ENCODE measurements at regions not wholly inside any gene's neighbourhood (a gene's known extent, or its start where the extent isn't known, plus 50 kb on each side); places are given as distances from the start of the nearest gene placed in this dataset.

DNA sequence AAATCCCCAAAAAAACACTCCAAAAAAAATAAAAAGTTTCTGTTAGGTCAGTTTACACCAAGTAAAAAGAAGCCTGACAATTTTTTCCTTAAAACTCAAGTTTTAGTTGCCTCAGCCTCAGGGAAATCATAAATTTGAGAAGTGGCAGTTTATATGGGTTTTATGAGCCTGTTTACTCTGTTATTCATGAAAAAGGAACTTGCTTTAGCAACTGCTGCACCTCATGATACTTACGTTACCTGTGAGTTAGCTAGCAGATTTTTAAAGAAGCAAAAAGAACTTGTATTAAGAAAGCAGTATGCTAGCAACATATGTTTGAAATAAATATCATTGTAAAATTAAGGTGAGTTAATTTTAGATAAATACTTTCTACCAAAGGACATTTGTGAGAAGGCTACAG lies 1264.5 kb upstream of the PHF14 start:
- H3K27ac Mint-ChIP-seq = no peak overlapping the region
- TF ChIP-seq, protein P1, sequence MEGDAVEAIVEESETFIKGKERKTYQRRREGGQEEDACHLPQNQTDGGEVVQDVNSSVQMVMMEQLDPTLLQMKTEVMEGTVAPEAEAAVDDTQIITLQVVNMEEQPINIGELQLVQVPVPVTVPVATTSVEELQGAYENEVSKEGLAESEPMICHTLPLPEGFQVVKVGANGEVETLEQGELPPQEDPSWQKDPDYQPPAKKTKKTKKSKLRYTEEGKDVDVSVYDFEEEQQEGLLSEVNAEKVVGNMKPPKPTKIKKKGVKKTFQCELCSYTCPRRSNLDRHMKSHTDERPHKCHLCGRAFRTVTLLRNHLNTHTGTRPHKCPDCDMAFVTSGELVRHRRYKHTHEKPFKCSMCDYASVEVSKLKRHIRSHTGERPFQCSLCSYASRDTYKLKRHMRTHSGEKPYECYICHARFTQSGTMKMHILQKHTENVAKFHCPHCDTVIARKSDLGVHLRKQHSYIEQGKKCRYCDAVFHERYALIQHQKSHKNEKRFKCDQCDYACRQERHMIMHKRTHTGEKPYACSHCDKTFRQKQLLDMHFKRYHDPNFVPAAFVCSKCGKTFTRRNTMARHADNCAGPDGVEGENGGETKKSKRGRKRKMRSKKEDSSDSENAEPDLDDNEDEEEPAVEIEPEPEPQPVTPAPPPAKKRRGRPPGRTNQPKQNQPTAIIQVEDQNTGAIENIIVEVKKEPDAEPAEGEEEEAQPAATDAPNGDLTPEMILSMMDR (conservative IDR thresholded peaks at IDR 0.05) = no peak

DNA sequence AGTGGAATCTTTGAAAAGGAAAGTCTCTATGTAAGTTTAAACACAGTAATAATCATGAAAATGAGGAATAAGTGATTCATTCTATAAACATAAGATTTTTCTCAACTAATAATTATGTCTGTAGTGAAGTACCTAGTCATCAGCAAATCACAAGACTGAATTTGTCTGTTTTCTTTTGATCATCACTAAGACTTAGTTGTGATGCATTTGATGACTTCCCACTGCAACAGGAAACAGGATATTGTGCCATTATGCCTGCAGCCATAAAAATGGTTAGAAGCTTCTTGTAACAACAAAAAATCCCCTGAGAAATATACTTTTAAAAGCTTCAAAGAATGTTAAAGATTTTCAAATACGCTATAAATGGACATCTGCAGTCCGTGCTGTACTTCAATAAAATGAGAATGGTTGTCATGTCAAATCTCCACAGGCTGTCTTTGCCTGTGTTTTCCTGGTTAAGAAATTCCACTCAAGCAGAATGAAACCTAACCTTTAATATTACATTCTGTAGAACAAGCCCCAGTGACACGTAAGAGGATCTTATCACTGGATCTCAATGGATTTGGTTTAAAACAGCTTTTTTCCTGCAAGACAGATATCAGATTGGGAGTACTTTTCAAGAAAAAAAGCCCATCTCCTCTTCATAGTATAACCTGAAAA lies 1262.3 kb upstream of the PHF14 start:
- Mint-ChIP-seq H3K9me3 (no peaks in the 10 kb centered on the region), H3K27ac (no peak overlapping the region), H3K4me3 (no peak overlapping the region), H3K27me3 (ENCODE audit: insufficient read depth) (no peaks in the 10 kb centered on the region), H3K36me3 (ENCODE audit: low read depth) (no peaks in the 10 kb centered on the region), H3K4me1 (no peaks in the 10 kb centered on the region)
- no peaks in the 10 kb centered on the region for H3K36me3 ChIP-seq (ENCODE audit: control insufficient read depth, insufficient read depth, low read length)
- 93 to 96% methylated on average over 3 of the region's 3 CpGs for WGBS, 2 experiments (ENCODE audit: insufficient coverage in 1 of 2, insufficient read length in 1 of 2)
- no peak overlapping the region for H3K9ac ChIP-seq (ENCODE audit: extremely low read depth, low read length, poor library complexity, severe bottlenecking)
- H3K4me1 ChIP-seq (ENCODE audit: control insufficient read depth, insufficient read depth, low read length) = no peaks in the 10 kb centered on the region
- no peaks in the 10 kb centered on the region for H3K27me3 ChIP-seq (ENCODE audit: control insufficient read depth, insufficient read depth, low read length, poor library complexity, severe bottlenecking)
- no peak overlapping the region for H3K27ac ChIP-seq (ENCODE audit: low read depth, low read length)
- no peak overlapping the region for H3K4me3 ChIP-seq (ENCODE audit: low read length)
- no peaks in the 10 kb centered on the region for H3K9me3 ChIP-seq (ENCODE audit: control insufficient read depth, low read length)
- TF ChIP-seq, protein P1 (conservative IDR thresholded peaks at IDR 0.05) = no peak
- DNase-seq = no peak

More for the DNA sequence above, 1264.5 kb upstream of the PHF14 start:
- no peaks in the 10 kb centered on the region for H3K4me1 ChIP-seq (ENCODE audit: control insufficient read depth, insufficient read depth, low read length)
- no peaks in the 10 kb centered on the region for H3K9me3 Mint-ChIP-seq
- no peak overlapping the region for H3K4me3 ChIP-seq (ENCODE audit: low read length)
- H3K9ac ChIP-seq (ENCODE audit: extremely low read depth, low read length, poor library complexity, severe bottlenecking) = no peak overlapping the region
- no peak for DNase-seq
- H3K27ac ChIP-seq (ENCODE audit: low read depth, low read length) = no peak overlapping the region
- H3K36me3 Mint-ChIP-seq (ENCODE audit: low read depth) = no peaks in the 10 kb centered on the region
- WGBS, 2 experiments (ENCODE audit: insufficient coverage in 1 of 2, insufficient read length in 1 of 2) = 100% methylated on average over 1 of the region's 1 CpG
- H3K27me3 ChIP-seq (ENCODE audit: control insufficient read depth, insufficient read depth, low read length, poor library complexity, severe bottlenecking) = no peaks in the 10 kb centered on the region
- no peaks in the 10 kb centered on the region for H3K9me3 ChIP-seq (ENCODE audit: control insufficient read depth, low read length)
- H3K27me3 Mint-ChIP-seq (ENCODE audit: insufficient read depth) = no peaks in the 10 kb centered on the region
- H3K4me1 Mint-ChIP-seq = no peaks in the 10 kb centered on the region
- no peaks in the 10 kb centered on the region for H3K36me3 ChIP-seq (ENCODE audit: control insufficient read depth, insufficient read depth, low read length)
- H3K4me3 Mint-ChIP-seq = no peak overlapping the region

DNA sequence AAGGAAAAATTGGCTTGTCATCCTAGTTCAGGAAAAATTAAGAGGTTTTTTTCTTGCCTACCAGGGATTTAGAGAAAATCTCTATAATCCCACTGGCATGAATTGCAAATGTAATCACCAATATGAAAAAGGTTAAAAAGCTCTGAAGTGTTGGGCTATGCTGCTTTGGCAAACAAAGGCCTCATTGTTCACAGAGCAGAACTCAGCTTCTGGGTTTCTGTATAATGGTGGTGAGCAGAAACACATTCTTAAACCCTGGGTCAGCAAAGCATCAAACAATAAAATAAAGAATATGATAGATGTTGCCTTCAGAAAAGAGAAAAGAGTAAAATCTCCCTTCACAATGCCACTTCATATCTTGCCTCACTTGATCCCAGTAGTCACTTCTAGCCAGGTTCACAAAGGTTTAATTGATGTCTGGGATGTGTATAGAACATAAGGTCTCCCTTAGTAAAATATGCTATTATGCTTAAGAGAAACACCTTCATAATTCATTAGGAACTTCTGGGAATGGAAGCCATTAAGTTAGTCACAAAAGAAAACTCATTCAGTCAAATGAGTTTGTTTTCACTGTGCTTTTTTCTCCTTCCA lies 1255.5 kb upstream of the PHF14 start:
- Histone ChIP-seq H3K4me1 (ENCODE audit: control insufficient read depth, insufficient read depth, low read length) (no peaks in the 10 kb centered on the region), H3K27ac (ENCODE audit: low read depth, low read length) (peak overlapping the region; percentile 82), H3K4me3 (ENCODE audit: low read length) (no peak overlapping the region), H3K9ac (ENCODE audit: extremely low read depth, low read length, poor library complexity, severe bottlenecking) (no peak overlapping the region), H3K9me3 (ENCODE audit: control insufficient read depth, low read length) (no peaks in the 10 kb centered on the region), H3K27me3 (ENCODE audit: control insufficient read depth, insufficient read depth, low read length, poor library complexity, severe bottlenecking) (no peaks in the 10 kb centered on the region), H3K36me3 (ENCODE audit: control insufficient read depth, insufficient read depth, low read length) (no peaks in the 10 kb centered on the region)
- Mint-ChIP-seq H3K4me1 (no peaks in the 10 kb centered on the region), H3K27ac (no peak overlapping the region), H3K9me3 (peaks cover 7% of the 10 kb centered on the region), H3K36me3 (ENCODE audit: low read depth) (no peaks in the 10 kb centered on the region), H3K27me3 (ENCODE audit: insufficient read depth) (no peaks in the 10 kb centered on the region), H3K4me3 (no peak overlapping the region)
- DNase-seq = no peak
- TF ChIP-seq, protein P1 (conservative IDR thresholded peaks at IDR 0.05) = no peak
